Thoracic aorta (tissue), 2 donors: ENCODE measurements at regions not wholly inside any gene's neighbourhood (a gene's known extent, or its start where the extent isn't known, plus 50 kb on each side); places are given as distances from the start of the nearest gene placed in this dataset.

ENCODE experiments used
- ATAC-seq: fragments of 150-250 bp; one replicate; pipeline ENCODE4 v1.8.0; 2017; ENCODE audit warnings: low read depth; ENCODE audit not compliant: insufficient number of reproducible peaks, low FRiP score
- DNase-seq: peaks from one replicate; pipeline ENCODE4 v3.0.0-alpha.2; 2020; ENCODE audit warnings: low spot score
- H3K27ac ChIP-seq, 2 donors: fragments of 200-600 bp; sonication (generic); 1 replicate in 1 of 2; 2 replicates in 1 of 2; pipeline ENCODE4 v1.5.1; 2016; ENCODE audit warnings: mild to moderate bottlenecking in 2 of 2, moderate library complexity in 2 of 2
- H3K27me3 ChIP-seq: fragments of 200-600 bp; sonication (generic); replicated peaks from 2 replicates; pipeline ENCODE4 v1.6.0; 2016; ENCODE audit warnings: mild to moderate bottlenecking; ENCODE audit not compliant: insufficient read depth
- H3K36me3 ChIP-seq: fragments of 200-600 bp; sonication (generic); one replicate; pipeline ENCODE4 v1.5.1; 2016
- H3K4me1 ChIP-seq, 2 donors: fragments of 200-600 bp; sonication (generic); 1 replicate in 1 of 2; 2 replicates in 1 of 2; pipeline versions ENCODE4 v1.5.1 to v1.6.0; 2016; ENCODE audit warnings: low read depth in 2 of 2, mild to moderate bottlenecking in 1 of 2; ENCODE audit not compliant: control insufficient read depth in 1 of 2
- H3K4me3 ChIP-seq: fragments of 200-600 bp; sonication (generic); 2 replicates; pipeline ENCODE4 v1.5.1; 2016; ENCODE audit warnings: mild to moderate bottlenecking
- H3K9me3 ChIP-seq: fragments of 200-600 bp; sonication (generic); 2 replicates; pipeline ENCODE4 v1.5.1; 2016
- CTCF ChIP-seq: fragments of 200-600 bp; sonication (generic); IDR thresholded peaks from one replicate; pipeline ENCODE4 v1.5.1; 2019; ENCODE audit warnings: antibody characterized with exemption

GRCh38 chr18:72246076-72246475, 298.1 kb downstream of the CBLN2 start:
- no peaks in the 10 kb centered on the region for H3K36me3 ChIP-seq
- no peaks in the 10 kb centered on the region for H3K27me3 ChIP-seq
- no peak for TF ChIP-seq CTCF
- no peak overlapping the region for H3K27ac ChIP-seq
- DNase-seq (no peak), ATAC-seq (no peak)
- no peak overlapping the region for H3K4me3 ChIP-seq
- no peaks in the 10 kb centered on the region for H3K4me1 ChIP-seq
- no peaks in the 10 kb centered on the region for H3K9me3 ChIP-seq

- no peaks in the 10 kb centered on the region for H3K27me3 ChIP-seq
- no peak for DNase-seq
- no peak for TF ChIP-seq CTCF
- no peak overlapping the region for H3K27ac ChIP-seq
- no peaks in the 10 kb centered on the region for H3K4me1 ChIP-seq
- ATAC-seq = no peak
- no peaks in the 10 kb centered on the region for H3K9me3 ChIP-seq
- no peak overlapping the region for H3K4me3 ChIP-seq
- no peaks in the 10 kb centered on the region for H3K36me3 ChIP-seq
Observed at GRCh38 chr18:72235422-72235821, 308.7 kb downstream of the CBLN2 start.

- Histone ChIP-seq H3K27me3 (no peaks in the 10 kb centered on the region), H3K4me1 (no peaks in the 10 kb centered on the region), H3K36me3 (no peaks in the 10 kb centered on the region), H3K9me3 (no peaks in the 10 kb centered on the region), H3K27ac (no peak overlapping the region), H3K4me3 (no peak overlapping the region)
- DNase-seq (no peak), ATAC-seq (no peak)
- no peak for TF ChIP-seq CTCF
Observed at GRCh38 chr18:72233106-72233505, 311.0 kb downstream of the CBLN2 start.

- Histone ChIP-seq H3K36me3 (no peaks in the 10 kb centered on the region), H3K27ac (no peak overlapping the region), H3K4me3 (no peak overlapping the region), H3K9me3 (no peaks in the 10 kb centered on the region), H3K4me1 (no peaks in the 10 kb centered on the region), H3K27me3 (no peaks in the 10 kb centered on the region)
- no peak for TF ChIP-seq CTCF
- ATAC-seq = no peak
- no peak for DNase-seq
Observed at GRCh38 chr18:72232644-72233043, 311.5 kb downstream of the CBLN2 start.

DNA sequence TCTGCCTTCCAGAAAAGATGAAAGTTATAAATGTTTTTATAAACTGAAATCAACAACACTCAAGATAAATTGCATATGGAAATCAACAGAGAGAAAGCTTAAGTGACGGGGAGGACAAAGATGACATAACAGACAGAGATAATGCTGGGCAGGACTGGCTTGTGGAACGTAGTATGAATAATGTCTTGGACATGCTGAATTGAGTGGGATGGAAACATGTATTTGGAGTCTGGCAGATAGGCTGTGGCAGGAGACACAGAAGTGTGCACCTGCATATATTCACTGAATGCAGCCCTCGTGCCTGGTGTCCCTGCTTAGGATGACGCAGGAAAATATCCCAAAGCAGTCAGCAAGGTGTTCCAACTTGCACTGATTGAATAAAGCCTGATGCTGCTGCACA, 318.2 kb downstream of the CBLN2 start:
- ATAC-seq (no peak), DNase-seq (no peak)
- Histone ChIP-seq H3K4me3 (no peak overlapping the region), H3K4me1 (no peaks in the 10 kb centered on the region), H3K27ac (no peak overlapping the region), H3K9me3 (no peaks in the 10 kb centered on the region), H3K27me3 (no peaks in the 10 kb centered on the region), H3K36me3 (no peaks in the 10 kb centered on the region)
- no peak for TF ChIP-seq CTCF
